SK-N-SH treated with all-trans-retinoic acid at 6 μM for 48 hours (cell line): ENCODE measurements at regions not wholly inside any gene's neighbourhood (a gene's known extent, or its start where the extent isn't known, plus 50 kb on each side); places are given as distances from the start of the nearest gene placed in this dataset.
"Not testable (repeated sequence)": the region's sequence is repeated elsewhere in the genome, so short reads cannot be mapped to it uniquely, and the experiment has no call there.

Source experiments
- ATAC-seq: fragments of 200-7000 bp; cut with Tn5 transposase; 3 replicates; pipeline ENCODE4 v1.9.1; 2020; ENCODE audit warnings: mild to moderate bottlenecking, moderate library complexity
- ARNTL ChIP-seq: fragments of 450-650 bp; formaldehyde crosslinking; IDR thresholded peaks from 2 replicates; pipeline ENCODE4 v1.5.0; 2020; ENCODE audit warnings: low read depth, mild to moderate bottlenecking, moderate library complexity, borderline replicate concordance
- BACH2 ChIP-seq: fragments of 250-450 bp; sonication (Bioruptor Pico); IDR thresholded peaks from 2 replicates; pipeline ENCODE4 v1.9.0; 2021; ENCODE audit warnings: mild to moderate bottlenecking, borderline replicate concordance
- CREB5 ChIP-seq: fragments of 250-450 bp; sonication (Bioruptor Pico); IDR thresholded peaks from 2 replicates; pipeline ENCODE4 v1.5.1; 2020; ENCODE audit warnings: low read depth, mild to moderate bottlenecking, moderate library complexity
- CSDC2 ChIP-seq: fragments of 250-450 bp; sonication (Bioruptor Pico); IDR thresholded peaks from 2 replicates; pipeline ENCODE4 v1.5.0; 2020; ENCODE audit warnings: mild to moderate bottlenecking, moderate library complexity
- ESRRG ChIP-seq: fragments of 250-450 bp; sonication (Bioruptor Pico); IDR thresholded peaks from 2 replicates; pipeline ENCODE4 v1.6.1; 2021; ENCODE audit warnings: mild to moderate bottlenecking
- GLIS3 ChIP-seq: fragments of 250-450 bp; sonication (Bioruptor Pico); IDR thresholded peaks from 2 replicates; pipeline ENCODE4 v1.5.0; 2020; ENCODE audit warnings: mild to moderate bottlenecking, moderate library complexity
- ISL1 ChIP-seq: fragments of 250-450 bp; sonication (Bioruptor Pico); IDR thresholded peaks from 2 replicates; pipeline ENCODE4 v2.1.2; 2022; ENCODE audit warnings: mild to moderate bottlenecking, moderate library complexity
- OSR1 ChIP-seq: fragments of 250-450 bp; sonication (Bioruptor Pico); IDR thresholded peaks from 2 replicates; pipeline ENCODE4 v1.8.0; 2022; ENCODE audit warnings: moderate library complexity, mild to moderate bottlenecking, inconsistent platforms
- POU6F1 ChIP-seq: fragments of 250-450 bp; sonication (Bioruptor Pico); IDR thresholded peaks from 2 replicates; pipeline ENCODE4 v1.8.0; 2021; ENCODE audit warnings: low read depth, mild to moderate bottlenecking, moderate library complexity, borderline replicate concordance
- RARB ChIP-seq: fragments of 250-450 bp; sonication (Bioruptor Pico); IDR thresholded peaks from 2 replicates; pipeline ENCODE4 v1.8.0; 2021; ENCODE audit warnings: mild to moderate bottlenecking, moderate library complexity
- SNAI2 ChIP-seq: fragments of 250-450 bp; sonication (Bioruptor Pico); IDR thresholded peaks from 2 replicates; pipeline ENCODE4 v1.5.0; 2020; ENCODE audit warnings: mild to moderate bottlenecking, moderate library complexity
- TCF4 ChIP-seq: fragments of 250-450 bp; sonication (Bioruptor Pico); IDR thresholded peaks from 2 replicates; pipeline ENCODE4 v1.8.0; 2021; ENCODE audit warnings: mild to moderate bottlenecking, moderate library complexity, borderline replicate concordance
- TOX ChIP-seq: fragments of 250-450 bp; sonication (Bioruptor Pico); IDR thresholded peaks from 2 replicates; pipeline ENCODE4 v1.8.0; 2021; ENCODE audit warnings: mild to moderate bottlenecking, moderate library complexity, borderline replicate concordance
- TSHZ2 ChIP-seq: fragments of 250-450 bp; sonication (Bioruptor Pico); IDR thresholded peaks from 2 replicates; pipeline ENCODE4 v1.5.0; 2020; ENCODE audit warnings: mild to moderate bottlenecking, moderate library complexity
- ZC3H10 ChIP-seq: fragments of 250-450 bp; sonication (Bioruptor Pico); IDR thresholded peaks from 2 replicates; pipeline ENCODE4 v1.5.1; 2021; ENCODE audit warnings: mild to moderate bottlenecking, moderate library complexity
- ZFP3 ChIP-seq: fragments of 250-450 bp; sonication (Bioruptor Pico); IDR thresholded peaks from 2 replicates; pipeline ENCODE4 v1.5.0; 2020; ENCODE audit warnings: mild to moderate bottlenecking, moderate library complexity
- ZFP30 ChIP-seq: fragments of 450-650 bp; formaldehyde crosslinking; IDR thresholded peaks from 2 replicates; pipeline ENCODE4 v1.5.0; 2022; ENCODE audit warnings: mild to moderate bottlenecking, moderate library complexity
- ZNF565 ChIP-seq: fragments of 450-650 bp; formaldehyde crosslinking; conservative IDR thresholded peaks from 2 replicates; pipeline ENCODE4 v1.5.0; 2020; ENCODE audit warnings: low read depth, mild to moderate bottlenecking, moderate library complexity
- ZNF70 ChIP-seq: fragments of 450-650 bp; formaldehyde crosslinking; IDR thresholded peaks from 2 replicates; pipeline ENCODE4 v1.5.0; 2020; ENCODE audit warnings: mild to moderate bottlenecking, moderate library complexity
- ZNF8 ChIP-seq: fragments of 450-650 bp; formaldehyde crosslinking; IDR thresholded peaks from 2 replicates; pipeline ENCODE4 v1.5.0; 2020; ENCODE audit warnings: mild to moderate bottlenecking, moderate library complexity
- TF ChIP-seq, protein P1 (sequence below): fragments of 250-450 bp; sonication (Bioruptor Pico); IDR thresholded peaks from 2 replicates; pipeline ENCODE4 v1.8.0; 2020; ENCODE audit warnings: mild to moderate bottlenecking, moderate library complexity, borderline replicate concordance

DNA sequence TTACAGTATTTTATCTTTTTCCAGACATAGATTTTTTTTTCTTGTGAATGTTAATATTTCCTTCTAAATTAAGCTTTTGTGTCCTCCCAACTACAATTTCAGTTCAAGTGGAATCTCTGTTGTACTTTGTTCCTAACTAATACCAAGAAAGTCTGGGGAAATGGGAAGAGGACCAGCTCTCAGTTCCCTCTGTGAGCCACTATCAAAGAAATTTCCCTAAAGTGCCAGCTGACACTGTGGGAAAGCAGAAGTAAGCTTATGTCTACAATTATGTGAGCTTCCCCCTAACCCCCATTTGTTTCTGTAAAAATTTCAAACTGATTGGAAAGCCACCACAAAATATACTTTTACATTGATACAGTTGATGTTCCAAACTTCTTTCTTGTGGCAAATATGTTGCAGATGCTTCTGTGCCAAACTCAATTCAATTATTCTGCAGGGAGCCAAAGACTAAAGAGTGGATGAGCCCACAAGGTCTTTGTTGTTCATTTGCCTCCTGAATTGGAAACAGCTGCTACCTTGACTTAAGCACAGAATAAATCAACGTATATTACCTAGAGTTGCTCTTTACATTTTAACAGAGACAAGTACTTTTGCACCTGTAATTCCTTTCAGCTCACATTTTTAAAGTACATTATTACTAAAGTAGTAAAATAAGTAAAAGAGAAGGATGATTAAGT, 306.6 kb downstream of the PTH2R start:
- ATAC-seq, result no peak
- no peak for TF ChIP-seq ZNF70 (CRISPR knock-in tag)

GRCh38 chr2:208718828-208719227, 312.2 kb downstream of the PTH2R start:
- no peak for ATAC-seq
- TF ChIP-seq OSR1 (CRISPR knock-in tag), result no peak
- no peak for TF ChIP-seq TCF4 (CRISPR knock-in tag)

- TF ChIP-seq TSHZ2 (CRISPR knock-in tag), result no peak
- no peak for TF ChIP-seq SNAI2 (CRISPR knock-in tag)
- ATAC-seq, result no peak
Measured at GRCh38 chr2:208722731-208723130, 316.1 kb downstream of the PTH2R start.

- no peak for ATAC-seq
- TF ChIP-seq CREB5 (no peak), ZFP3 (CRISPR knock-in tag) (no peak), POU6F1 (CRISPR knock-in tag) (no peak), ZNF70 (CRISPR knock-in tag) (no peak), TOX (CRISPR knock-in tag) (no peak), ISL1 (CRISPR knock-in tag) (no peak), ZC3H10 (no peak), SNAI2 (CRISPR knock-in tag) (no peak)
- TF ChIP-seq, protein P1, sequence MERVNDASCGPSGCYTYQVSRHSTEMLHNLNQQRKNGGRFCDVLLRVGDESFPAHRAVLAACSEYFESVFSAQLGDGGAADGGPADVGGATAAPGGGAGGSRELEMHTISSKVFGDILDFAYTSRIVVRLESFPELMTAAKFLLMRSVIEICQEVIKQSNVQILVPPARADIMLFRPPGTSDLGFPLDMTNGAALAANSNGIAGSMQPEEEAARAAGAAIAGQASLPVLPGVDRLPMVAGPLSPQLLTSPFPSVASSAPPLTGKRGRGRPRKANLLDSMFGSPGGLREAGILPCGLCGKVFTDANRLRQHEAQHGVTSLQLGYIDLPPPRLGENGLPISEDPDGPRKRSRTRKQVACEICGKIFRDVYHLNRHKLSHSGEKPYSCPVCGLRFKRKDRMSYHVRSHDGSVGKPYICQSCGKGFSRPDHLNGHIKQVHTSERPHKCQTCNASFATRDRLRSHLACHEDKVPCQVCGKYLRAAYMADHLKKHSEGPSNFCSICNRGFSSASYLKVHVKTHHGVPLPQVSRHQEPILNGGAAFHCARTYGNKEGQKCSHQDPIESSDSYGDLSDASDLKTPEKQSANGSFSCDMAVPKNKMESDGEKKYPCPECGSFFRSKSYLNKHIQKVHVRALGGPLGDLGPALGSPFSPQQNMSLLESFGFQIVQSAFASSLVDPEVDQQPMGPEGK, result no peak
Measured at GRCh38 chr2:208725280-208725679, 318.7 kb downstream of the PTH2R start.

GRCh38 chr2:208726242-208726641, 319.6 kb downstream of the PTH2R start:
- ATAC-seq, result no peak
- TF ChIP-seq ZC3H10, result no peak
- no peak for TF ChIP-seq SNAI2 (CRISPR knock-in tag)
- no peak for TF ChIP-seq ZFP30 (CRISPR knock-in tag)
- no peak for TF ChIP-seq ZNF565 (CRISPR knock-in tag)
- no peak for TF ChIP-seq ARNTL (CRISPR knock-in tag)
- no peak for TF ChIP-seq RARB
- TF ChIP-seq CSDC2, result no peak
- no peak for TF ChIP-seq BACH2
- no peak for TF ChIP-seq ZNF8 (CRISPR knock-in tag)
- no peak for TF ChIP-seq ISL1 (CRISPR knock-in tag)
- TF ChIP-seq ZNF70 (CRISPR knock-in tag), result no peak
- TF ChIP-seq TSHZ2 (CRISPR knock-in tag), result no peak
- no peak for TF ChIP-seq TCF4 (CRISPR knock-in tag)
- TF ChIP-seq OSR1 (CRISPR knock-in tag), result no peak
- no peak for TF ChIP-seq CREB5
- TF ChIP-seq GLIS3, result no peak
- TF ChIP-seq ESRRG (CRISPR knock-in tag), result no peak

DNA sequence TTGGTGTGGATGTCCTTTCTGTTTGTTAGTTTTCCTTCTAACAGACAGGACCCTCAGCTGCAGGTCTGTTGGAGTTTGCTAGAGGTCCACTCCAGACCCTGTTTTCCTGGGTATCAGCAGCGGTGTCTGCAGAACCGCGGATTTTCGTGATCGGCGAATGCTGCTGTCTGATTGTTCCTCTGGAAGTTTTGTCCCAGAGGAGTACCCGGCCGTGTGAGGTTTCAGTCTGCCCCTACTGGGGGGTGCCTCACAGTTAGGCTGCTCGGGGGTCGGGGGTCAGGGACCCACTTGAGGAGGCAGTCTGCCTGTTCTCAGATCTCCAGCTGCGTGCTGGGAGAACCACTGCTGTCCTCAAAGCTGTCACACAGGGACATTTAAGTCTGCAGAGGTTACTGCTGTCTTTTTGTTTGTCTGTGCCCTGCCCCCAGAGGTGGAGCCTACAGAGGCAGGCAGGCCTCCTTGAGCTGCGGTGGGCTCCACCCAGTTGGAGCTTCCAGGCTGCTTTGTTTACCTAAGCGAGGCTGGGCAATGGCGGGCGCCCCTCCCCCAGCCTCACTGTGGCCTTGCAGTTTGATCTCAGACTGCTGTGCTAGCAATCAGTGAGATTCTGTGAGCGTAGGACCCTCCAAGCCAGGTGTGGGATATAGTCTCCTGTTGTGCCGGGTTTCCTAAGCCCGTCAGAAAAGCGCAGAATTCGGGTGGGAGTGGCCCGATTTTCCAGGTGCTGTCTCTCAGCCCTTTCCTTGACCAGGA, 345.2 kb downstream of the PTH2R start:
- ATAC-seq, result not testable (repeated sequence)
